ENCODE measurements at regions not wholly inside any gene's neighbourhood (a gene's known extent, or its start where the extent isn't known, plus 50 kb on each side); places are given as distances from the start of the nearest gene placed in this dataset.
A peak's percentile ranks its signal among the peaks of the same experiment; 100 is the strongest.

DNA sequence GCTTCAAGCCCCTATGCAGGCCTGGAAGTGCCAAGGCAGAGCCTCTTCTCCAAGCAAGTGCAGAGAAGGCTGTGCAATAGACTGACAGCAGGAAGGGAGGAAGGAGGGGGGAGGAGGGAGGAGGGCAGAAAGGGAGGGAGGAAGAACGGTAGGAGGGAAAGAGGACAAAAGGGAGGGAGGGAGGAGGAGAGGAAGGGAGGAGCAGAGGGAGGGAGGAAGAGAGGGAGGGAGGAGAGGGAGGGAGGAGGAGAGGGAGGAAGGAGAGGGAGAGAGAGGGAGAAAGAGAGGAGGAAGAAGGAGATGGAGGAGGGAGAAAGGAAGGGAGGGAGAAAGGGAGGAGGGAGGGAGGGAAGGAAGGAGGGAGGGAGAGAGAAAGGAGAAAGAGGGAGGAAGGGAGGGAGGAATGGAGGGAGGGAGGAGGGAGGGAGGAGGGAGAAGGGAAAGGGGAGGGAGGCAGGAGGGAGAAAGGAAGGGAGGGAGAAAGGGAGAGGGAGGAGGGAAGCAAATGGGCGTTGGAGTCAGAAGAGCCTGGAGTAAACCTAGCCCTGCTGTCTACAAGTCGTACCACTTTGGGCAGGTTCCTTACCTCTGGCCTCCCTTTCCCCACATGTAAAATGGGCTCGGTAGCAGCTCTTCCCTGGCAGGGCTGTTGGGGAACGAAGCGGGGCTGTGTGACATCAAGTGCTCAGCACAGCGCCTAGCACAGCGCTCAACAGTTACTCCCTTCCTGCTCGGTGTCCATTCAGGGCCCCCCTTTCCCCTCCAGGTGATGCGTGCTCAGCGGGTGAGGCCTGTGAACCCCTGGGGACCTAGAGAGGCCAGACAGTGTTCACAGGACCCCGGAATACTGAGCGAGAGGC is 244.6 kb downstream of the NPHP4 start:
- 74% methylated on average over 13 of the region's 13 CpGs for WGBS, 2 donors
- intact Hi-C loops (cut with DNase I), result loop anchor here in 9 of 10 donors (2.0 to 10.0 kb wide), 7 partner anchors 110 to 1835 kb away; partner anchors contain the start of gene AJAP1 (in 7 of the 9)

DNA sequence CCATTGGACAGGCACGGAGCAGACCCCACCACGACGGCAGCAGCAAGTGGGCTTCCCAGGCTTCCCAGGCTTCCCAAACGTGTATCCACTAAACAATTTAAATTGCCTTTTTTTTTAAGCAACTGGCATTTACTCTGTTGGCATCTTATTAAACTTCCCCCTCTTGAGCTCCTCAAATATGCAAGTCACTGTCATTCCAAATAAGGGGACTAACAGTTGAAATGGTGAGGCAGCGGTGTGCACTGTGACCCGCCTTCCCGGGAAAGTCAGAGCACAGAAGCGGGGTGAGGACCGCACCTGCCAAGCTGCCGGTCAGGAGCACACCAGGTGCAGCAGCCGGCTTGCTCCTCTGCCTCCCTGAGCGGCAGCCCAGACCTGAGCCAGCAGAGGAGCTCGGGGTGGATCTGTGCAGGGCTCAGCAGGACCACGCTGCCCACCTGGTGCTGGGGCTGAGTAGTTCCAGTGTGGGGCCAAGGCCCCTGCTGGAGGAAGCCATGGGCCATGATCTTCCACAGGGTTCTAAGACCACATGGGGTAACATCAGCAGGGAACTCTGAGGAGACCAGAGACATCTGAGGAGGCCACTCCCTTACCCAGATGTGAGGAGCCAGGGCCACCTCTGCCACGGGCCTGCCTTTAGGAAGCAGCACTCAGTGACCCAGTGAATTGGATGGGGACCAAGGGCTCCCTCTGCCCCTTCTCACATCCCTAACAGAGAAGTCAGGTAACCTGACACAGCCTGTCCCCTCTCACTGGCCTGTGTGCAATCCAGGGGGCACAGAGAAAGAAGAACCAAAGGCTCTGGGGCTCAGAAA is 245.4 kb downstream of the NPHP4 start:
- DNase-seq, result no peak
- TF ChIP-seq, protein P1, sequence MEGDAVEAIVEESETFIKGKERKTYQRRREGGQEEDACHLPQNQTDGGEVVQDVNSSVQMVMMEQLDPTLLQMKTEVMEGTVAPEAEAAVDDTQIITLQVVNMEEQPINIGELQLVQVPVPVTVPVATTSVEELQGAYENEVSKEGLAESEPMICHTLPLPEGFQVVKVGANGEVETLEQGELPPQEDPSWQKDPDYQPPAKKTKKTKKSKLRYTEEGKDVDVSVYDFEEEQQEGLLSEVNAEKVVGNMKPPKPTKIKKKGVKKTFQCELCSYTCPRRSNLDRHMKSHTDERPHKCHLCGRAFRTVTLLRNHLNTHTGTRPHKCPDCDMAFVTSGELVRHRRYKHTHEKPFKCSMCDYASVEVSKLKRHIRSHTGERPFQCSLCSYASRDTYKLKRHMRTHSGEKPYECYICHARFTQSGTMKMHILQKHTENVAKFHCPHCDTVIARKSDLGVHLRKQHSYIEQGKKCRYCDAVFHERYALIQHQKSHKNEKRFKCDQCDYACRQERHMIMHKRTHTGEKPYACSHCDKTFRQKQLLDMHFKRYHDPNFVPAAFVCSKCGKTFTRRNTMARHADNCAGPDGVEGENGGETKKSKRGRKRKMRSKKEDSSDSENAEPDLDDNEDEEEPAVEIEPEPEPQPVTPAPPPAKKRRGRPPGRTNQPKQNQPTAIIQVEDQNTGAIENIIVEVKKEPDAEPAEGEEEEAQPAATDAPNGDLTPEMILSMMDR (IDR thresholded peaks at IDR 0.05), result no peak
- H3K36me3 ChIP-seq, result no peaks in the 10 kb centered on the region
- no peak for ATAC-seq
- H3K4me1 ChIP-seq, result peaks cover 0 to 5% (median 0%) of the 10 kb centered on the region in 9 donors
- no peak overlapping the region for H3K4me3 ChIP-seq
- H3K27me3 ChIP-seq, result peaks cover 0 to 82% (median 32%) of the 10 kb centered on the region in 7 donors
- no peaks in the 10 kb centered on the region for H3K9me3 ChIP-seq
- 67 to 72% methylated on average over 15 of the region's 15 CpGs for WGBS, 2 donors
- intact Hi-C loops (cut with DNase I), result loop anchor here in 9 of 10 donors (2.0 to 10.0 kb wide), 7 partner anchors 110 to 1835 kb away; partner anchors contain the start of gene AJAP1 (in 7 of the 9)
- H3K27ac ChIP-seq, result no peak overlapping the region

More for the DNA sequence above, 244.6 kb downstream of the NPHP4 start:
- Histone ChIP-seq H3K9me3 (no peaks in the 10 kb centered on the region), H3K36me3 (no peaks in the 10 kb centered on the region), H3K4me3 (no peak overlapping the region), H3K27me3 (peaks cover 0 to 85% (median 30%) of the 10 kb centered on the region in 7 donors), H3K27ac (no peak overlapping the region), H3K4me1 (peaks cover 0 to 9% (median 2%) of the 10 kb centered on the region in 9 donors)
- TF ChIP-seq, protein P1 (IDR thresholded peaks at IDR 0.05), result no peak
- DNase-seq (no peak), ATAC-seq (no peak)

DNA sequence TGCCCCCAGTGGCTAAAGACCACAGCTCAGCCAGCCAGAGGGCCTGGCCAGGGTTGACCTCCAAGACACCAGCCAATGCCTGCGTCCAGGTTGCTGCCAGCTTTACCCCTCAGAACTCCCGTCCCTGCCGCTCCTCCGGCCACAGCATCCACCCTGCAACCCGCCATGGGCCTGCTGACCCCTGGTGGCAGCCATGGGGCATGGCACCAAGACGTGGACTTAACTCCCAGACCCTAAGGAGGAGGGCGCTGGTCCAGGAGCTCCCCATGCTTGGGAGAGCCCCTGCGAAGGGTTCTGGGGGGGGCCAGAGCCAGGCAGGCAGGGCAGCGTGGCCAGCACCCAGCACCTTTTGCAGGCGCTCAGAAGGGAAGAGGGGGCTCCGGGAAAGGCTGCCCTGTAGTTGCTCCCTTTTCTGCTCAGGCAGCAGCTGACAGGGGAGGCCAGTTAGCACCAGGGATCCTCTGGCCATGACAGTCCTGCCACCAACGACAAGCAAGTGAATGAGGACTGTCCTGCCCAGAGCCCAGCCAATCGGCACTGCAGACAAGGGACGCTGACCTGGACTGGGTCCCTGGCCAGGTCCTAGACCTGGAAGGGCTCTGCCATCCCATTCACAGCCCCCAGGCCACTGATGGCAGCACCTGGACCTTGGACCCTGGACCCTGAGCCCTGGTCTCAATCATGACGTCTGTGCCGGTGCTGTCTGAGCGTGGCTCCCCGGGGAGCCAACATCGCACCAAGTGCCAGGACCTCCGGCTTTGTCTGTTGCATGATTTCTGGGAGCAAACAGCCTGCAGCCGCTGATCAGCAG is 246.2 kb downstream of the NPHP4 start:
- peak; percentile 56 to 91 (median 79) for ATAC-seq
- DNase-seq, result peak; percentile 44 to 66
- Histone ChIP-seq H3K27ac (no peak overlapping the region), H3K4me1 (peaks cover 0 to 5% (median 0%) of the 10 kb centered on the region in 9 donors), H3K4me3 (no peak overlapping the region), H3K36me3 (no peaks in the 10 kb centered on the region), H3K27me3 (peaks cover 0 to 83% (median 32%) of the 10 kb centered on the region in 7 donors), H3K9me3 (no peaks in the 10 kb centered on the region)
- TF ChIP-seq, protein P1 (IDR thresholded peaks at IDR 0.05), result peak; percentile 82 to 96 (median 90)
- WGBS, 2 donors, result 32 to 33% methylated on average over 21 of the region's 21 CpGs
- intact Hi-C loops (cut with DNase I), result loop anchor here (1.0 to 10.0 kb wide), 10 partner anchors 109 to 1834 kb away; partner anchors contain the start of gene AJAP1 (in 7 of the 10)

All from heart right ventricle (tissue), 16 donors.